Neural cell (in vitro differentiated cells): ENCODE measurements at regions not wholly inside any gene's neighbourhood (a gene's known extent, or its start where the extent isn't known, plus 50 kb on each side); places are given as distances from the start of the nearest gene placed in this dataset.

Experiments used
- H2AFZ ChIP-seq: fragments of 200-600, 300-800 bp; sonication (generic), shearing (Covaris generic); 2 replicates; pipeline ENCODE4 v1.6.0; 2014; ENCODE audit warnings: low read depth, mild to moderate bottlenecking, antibody characterized with exemption, low read length, moderate library complexity
- H3F3A ChIP-seq: fragments of 200-600 bp; shearing (Covaris generic); 2 replicates; pipeline ENCODE4 v1.6.1; 2016; ENCODE audit warnings: mild to moderate bottlenecking, moderate library complexity, mixed read lengths, antibody characterized with exemption, low read length; ENCODE audit not compliant: insufficient read depth, poor library complexity, severe bottlenecking
- H3K27ac ChIP-seq: fragments of 200-600, 300-800 bp; sonication (generic), shearing (Covaris generic); 2 replicates; pipeline ENCODE4 v1.5.1; 2014; ENCODE audit warnings: mild to moderate bottlenecking, low read length, moderate library complexity
- H3K27me3 ChIP-seq: fragments of 300-800, 200-600 bp; sonication (generic), shearing (Covaris generic); 2 replicates; pipeline ENCODE4 v1.6.0; 2014; ENCODE audit warnings: mild to moderate bottlenecking, low read depth, low read length, moderate library complexity; ENCODE audit not compliant: insufficient read depth
- H3K36me3 ChIP-seq: fragments of 300-800, 200-600 bp; sonication (generic), shearing (Covaris generic); 2 replicates; pipeline ENCODE4 v1.5.1; 2014; ENCODE audit warnings: mild to moderate bottlenecking, antibody characterized with exemption, low read length, moderate library complexity; ENCODE audit not compliant: insufficient read depth
- H3K4me2 ChIP-seq: fragments of 300-800, 200-600 bp; sonication (generic), shearing (Covaris generic); 2 replicates; pipeline ENCODE4 v1.6.0; 2014; ENCODE audit warnings: mild to moderate bottlenecking, low read length
- H3K4me3 ChIP-seq: fragments of 300-800, 200-600 bp; sonication (generic), shearing (Covaris generic); 2 replicates; pipeline ENCODE4 v1.5.1; 2014; ENCODE audit warnings: mild to moderate bottlenecking, low read length, moderate library complexity
- H3K79me2 ChIP-seq: fragments of 200-600 bp; shearing (Covaris generic); replicated peaks from 2 replicates; pipeline ENCODE4 v1.6.0; 2014; ENCODE audit warnings: mild to moderate bottlenecking, low read length, moderate library complexity; ENCODE audit not compliant: insufficient read depth
- H3K9ac ChIP-seq: fragments of 300-800, 200-600 bp; sonication (generic), shearing (Covaris generic); 2 replicates; pipeline ENCODE4 v1.6.1; 2016; ENCODE audit warnings: mild to moderate bottlenecking, low read length, mixed read lengths
- H3K9me2 ChIP-seq: fragments of 200-600 bp; shearing (Covaris generic); 2 replicates; pipeline ENCODE4 v1.6.1; 2016; ENCODE audit warnings: mild to moderate bottlenecking, low read length, mixed read lengths; ENCODE audit not compliant: insufficient read depth
- H3K9me3 ChIP-seq: fragments of 200-600, 300-800 bp; sonication (generic), shearing (Covaris generic); 2 replicates; pipeline ENCODE4 v1.6.1; 2016; ENCODE audit warnings: mild to moderate bottlenecking, mixed run types, low read length, moderate library complexity, mixed read lengths
- H4K20me1 ChIP-seq: fragments of 200-600 bp; shearing (Covaris generic); 2 replicates; pipeline ENCODE4 v1.6.1; 2016; ENCODE audit warnings: mild to moderate bottlenecking, mixed run types; ENCODE audit not compliant: insufficient read depth
- EP300 ChIP-seq: fragments of 450-650 bp; conservative IDR thresholded peaks from 2 replicates; pipeline ENCODE4 v1.6.1; 2014; ENCODE audit warnings: antibody characterized with exemption, mild to moderate bottlenecking, moderate library complexity; ENCODE audit not compliant: poor library complexity, severe bottlenecking
- EZH2 ChIP-seq: fragments of 200-600, 300-800 bp; shearing (Covaris generic), sonication (generic); IDR thresholded peaks from 2 replicates; pipeline ENCODE4 v1.6.1; 2014; ENCODE audit warnings: antibody characterized with exemption, low read length, borderline replicate concordance, mild to moderate bottlenecking; ENCODE audit not compliant: insufficient read depth, poor library complexity, severe bottlenecking
- MXI1 ChIP-seq: fragments of 450-650 bp; conservative IDR thresholded peaks from 2 replicates; pipeline ENCODE4 v1.6.1; 2014; ENCODE audit warnings: antibody characterized with exemption, mild to moderate bottlenecking; ENCODE audit not compliant: poor library complexity, severe bottlenecking
- POLR2AphosphoS5 ChIP-seq: IDR thresholded peaks from 2 replicates; pipeline ENCODE4 v1.6.1; 2012
- RAD21 ChIP-seq: fragments of 450-650 bp; conservative IDR thresholded peaks from 2 replicates; pipeline ENCODE4 v1.6.1; 2014; ENCODE audit warnings: antibody characterized with exemption, mild to moderate bottlenecking, moderate library complexity
- REST ChIP-seq: IDR thresholded peaks from 2 replicates; pipeline ENCODE4 v1.6.1; 2012; ENCODE audit warnings: borderline replicate concordance
- SMC3 ChIP-seq: fragments of 450-650 bp; conservative IDR thresholded peaks from 2 replicates; pipeline ENCODE4 v1.6.1; 2014; ENCODE audit warnings: antibody characterized with exemption, mild to moderate bottlenecking, moderate library complexity; ENCODE audit not compliant: poor library complexity
- TAF1 ChIP-seq: IDR thresholded peaks from 2 replicates; pipeline ENCODE4 v1.6.1; 2012; ENCODE audit warnings: low read depth
- TF ChIP-seq, protein P1 (sequence below): fragments of 450-650 bp; IDR thresholded peaks from 2 replicates; pipeline ENCODE4 v1.5.1; 2014; ENCODE audit warnings: antibody characterized with exemption, mild to moderate bottlenecking, moderate library complexity; ENCODE audit not compliant: poor library complexity, severe bottlenecking

DNA sequence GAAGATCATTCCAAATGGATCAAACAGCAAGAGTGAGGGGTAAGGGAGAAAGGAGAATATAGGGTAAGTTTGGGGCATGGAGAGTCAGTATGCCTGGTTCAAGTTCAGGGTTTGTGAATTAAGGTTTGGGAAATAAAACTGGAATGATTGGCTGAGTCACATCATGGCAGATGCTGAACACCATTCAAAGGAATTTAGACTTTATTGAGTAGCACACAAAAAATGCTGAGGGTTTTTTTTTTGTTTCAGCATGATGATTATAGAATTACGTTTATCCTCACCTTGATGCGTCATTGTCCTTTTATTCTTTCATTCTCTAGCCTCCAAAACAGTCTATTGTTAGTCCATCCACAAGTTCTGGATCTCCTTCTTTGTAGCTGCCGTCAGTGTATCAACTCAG lies 220.0 kb upstream of the UMPS start:
- Histone ChIP-seq H3K36me3 (no peaks in the 10 kb centered on the region), H3F3A (no peaks in the 10 kb centered on the region), H4K20me1 (no peaks in the 10 kb centered on the region), H3K27ac (no peak overlapping the region), H2AFZ (no peak overlapping the region), H3K9ac (no peak overlapping the region), H3K9me3 (no peaks in the 10 kb centered on the region), H3K79me2 (no peaks in the 10 kb centered on the region), H3K27me3 (no peaks in the 10 kb centered on the region), H3K4me2 (no peak overlapping the region), H3K9me2 (no peaks in the 10 kb centered on the region), H3K4me3 (no peak overlapping the region)
- no peak for TF ChIP-seq EP300
- no peak for TF ChIP-seq EZH2
- no peak for TF ChIP-seq TAF1
- no peak for TF ChIP-seq SMC3
- TF ChIP-seq REST: no peak
- TF ChIP-seq POLR2AphosphoS5: no peak
- TF ChIP-seq, protein P1, sequence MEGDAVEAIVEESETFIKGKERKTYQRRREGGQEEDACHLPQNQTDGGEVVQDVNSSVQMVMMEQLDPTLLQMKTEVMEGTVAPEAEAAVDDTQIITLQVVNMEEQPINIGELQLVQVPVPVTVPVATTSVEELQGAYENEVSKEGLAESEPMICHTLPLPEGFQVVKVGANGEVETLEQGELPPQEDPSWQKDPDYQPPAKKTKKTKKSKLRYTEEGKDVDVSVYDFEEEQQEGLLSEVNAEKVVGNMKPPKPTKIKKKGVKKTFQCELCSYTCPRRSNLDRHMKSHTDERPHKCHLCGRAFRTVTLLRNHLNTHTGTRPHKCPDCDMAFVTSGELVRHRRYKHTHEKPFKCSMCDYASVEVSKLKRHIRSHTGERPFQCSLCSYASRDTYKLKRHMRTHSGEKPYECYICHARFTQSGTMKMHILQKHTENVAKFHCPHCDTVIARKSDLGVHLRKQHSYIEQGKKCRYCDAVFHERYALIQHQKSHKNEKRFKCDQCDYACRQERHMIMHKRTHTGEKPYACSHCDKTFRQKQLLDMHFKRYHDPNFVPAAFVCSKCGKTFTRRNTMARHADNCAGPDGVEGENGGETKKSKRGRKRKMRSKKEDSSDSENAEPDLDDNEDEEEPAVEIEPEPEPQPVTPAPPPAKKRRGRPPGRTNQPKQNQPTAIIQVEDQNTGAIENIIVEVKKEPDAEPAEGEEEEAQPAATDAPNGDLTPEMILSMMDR: no peak
- TF ChIP-seq MXI1: no peak
- TF ChIP-seq RAD21: no peak

- Histone ChIP-seq H2AFZ (no peak overlapping the region), H3K27ac (no peak overlapping the region), H3K4me3 (no peak overlapping the region), H3K9ac (no peak overlapping the region), H3K36me3 (no peaks in the 10 kb centered on the region), H4K20me1 (no peaks in the 10 kb centered on the region), H3K9me2 (no peaks in the 10 kb centered on the region), H3K27me3 (no peaks in the 10 kb centered on the region), H3K79me2 (no peaks in the 10 kb centered on the region), H3K4me2 (no peak overlapping the region), H3F3A (no peaks in the 10 kb centered on the region), H3K9me3 (no peaks in the 10 kb centered on the region)
- no peak for TF ChIP-seq EP300
- TF ChIP-seq REST: no peak
- no peak for TF ChIP-seq POLR2AphosphoS5
- TF ChIP-seq MXI1: no peak
- no peak for TF ChIP-seq EZH2
- TF ChIP-seq, protein P1: no peak
- TF ChIP-seq RAD21: no peak
- no peak for TF ChIP-seq SMC3
- no peak for TF ChIP-seq TAF1
Observed at GRCh38 chr3:124512881-124513609, 217.2 kb upstream of the UMPS start.
